ENCODE measurements at regions not wholly inside any gene's neighbourhood (a gene's known extent, or its start where the extent isn't known, plus 50 kb on each side); places are given as distances from the start of the nearest gene placed in this dataset.
"Not testable (repeated sequence)": the region's sequence is repeated elsewhere in the genome, so short reads cannot be mapped to it uniquely, and the experiment has no call there.

GRCh38 chrX:43448688-43449087, 207.4 kb upstream of the MAOA start:
- no peaks in the 10 kb centered on the region for H3K27me3 ChIP-seq (ENCODE audit: low read depth, low read length)
- H3K79me2 ChIP-seq (ENCODE audit: low read length) = no peaks in the 10 kb centered on the region
- no peak overlapping the region for H2AFZ ChIP-seq (ENCODE audit: low read depth, low read length)
- no peak overlapping the region for H3K4me2 ChIP-seq (ENCODE audit: low read length)
- H3K9me3 ChIP-seq (ENCODE audit: insufficient read depth, low read length) = no peaks in the 10 kb centered on the region; the same call in 1 of the 2 replicates
- H3K4me3 ChIP-seq (ENCODE audit: low read length) = no peak overlapping the region
- no peaks in the 10 kb centered on the region for H3K4me1 ChIP-seq (ENCODE audit: low read length)
- no peaks in the 10 kb centered on the region for H4K20me1 ChIP-seq (ENCODE audit: insufficient read depth, low read length)
- H3K9ac ChIP-seq (ENCODE audit: low read length) = no peak overlapping the region
- no peak overlapping the region for H3K27ac ChIP-seq (ENCODE audit: low read length)
- no peak for TF ChIP-seq CTCF (IDR thresholded peaks at IDR 0.05; ENCODE audit: low read depth, low read length)
- TF ChIP-seq EZH2phosphoT487 (IDR thresholded peaks at IDR 0.05; ENCODE audit: low read depth) = no peak
- no peaks in the 10 kb centered on the region for H3K36me3 ChIP-seq (replicated peaks; ENCODE audit: low read depth, low read length)

GRCh38 chrX:43450355-43450754, 205.7 kb upstream of the MAOA start:
- TF ChIP-seq EZH2phosphoT487 (IDR thresholded peaks at IDR 0.05; ENCODE audit: low read depth) = no peak
- no peak for TF ChIP-seq CTCF (IDR thresholded peaks at IDR 0.05; ENCODE audit: low read depth, low read length)
- no peaks in the 10 kb centered on the region for H3K36me3 ChIP-seq (replicated peaks; ENCODE audit: low read depth, low read length)
- H2AFZ ChIP-seq (ENCODE audit: low read depth, low read length) = no peak overlapping the region
- H3K27ac ChIP-seq (ENCODE audit: low read length) = no peak overlapping the region
- H3K9me3 ChIP-seq (ENCODE audit: insufficient read depth, low read length) = no peaks in the 10 kb centered on the region; the same call in 1 of the 2 replicates
- no peaks in the 10 kb centered on the region for H3K4me1 ChIP-seq (ENCODE audit: low read length)
- H3K4me2 ChIP-seq (ENCODE audit: low read length) = no peak overlapping the region
- H4K20me1 ChIP-seq (ENCODE audit: insufficient read depth, low read length) = no peaks in the 10 kb centered on the region
- no peak overlapping the region for H3K9ac ChIP-seq (ENCODE audit: low read length)
- no peaks in the 10 kb centered on the region for H3K27me3 ChIP-seq (ENCODE audit: low read depth, low read length)
- no peaks in the 10 kb centered on the region for H3K79me2 ChIP-seq (ENCODE audit: low read length)
- H3K4me3 ChIP-seq (ENCODE audit: low read length) = no peak overlapping the region

GRCh38 chrX:43451976-43452686, 204.0 kb upstream of the MAOA start:
- not testable (repeated sequence) for H3K36me3 ChIP-seq (replicated peaks; ENCODE audit: low read depth, low read length); H3K27ac ChIP-seq (ENCODE audit: low read length); H3K4me3 ChIP-seq (ENCODE audit: low read length); H3K9me3 ChIP-seq (ENCODE audit: insufficient read depth, low read length); H3K79me2 ChIP-seq (ENCODE audit: low read length); H3K27me3 ChIP-seq (ENCODE audit: low read depth, low read length); H3K4me1 ChIP-seq (ENCODE audit: low read length); H3K4me2 ChIP-seq (ENCODE audit: low read length); H4K20me1 ChIP-seq (ENCODE audit: insufficient read depth, low read length); H3K9ac ChIP-seq (ENCODE audit: low read length); H2AFZ ChIP-seq (ENCODE audit: low read depth, low read length)

- Histone ChIP-seq H2AFZ (ENCODE audit: low read depth, low read length) (no peak overlapping the region), H3K9ac (ENCODE audit: low read length) (no peak overlapping the region), H3K4me3 (ENCODE audit: low read length) (no peak overlapping the region), H3K4me2 (ENCODE audit: low read length) (no peak overlapping the region), H3K9me3 (ENCODE audit: insufficient read depth, low read length) (no peaks in the 10 kb centered on the region; the same call in 1 of the 2 replicates), H3K36me3 (replicated peaks; ENCODE audit: low read depth, low read length) (no peaks in the 10 kb centered on the region), H4K20me1 (ENCODE audit: insufficient read depth, low read length) (no peaks in the 10 kb centered on the region), H3K4me1 (ENCODE audit: low read length) (no peaks in the 10 kb centered on the region), H3K79me2 (ENCODE audit: low read length) (no peaks in the 10 kb centered on the region), H3K27me3 (ENCODE audit: low read depth, low read length) (no peaks in the 10 kb centered on the region), H3K27ac (ENCODE audit: low read length) (no peak overlapping the region)
- no peak for TF ChIP-seq CTCF (IDR thresholded peaks at IDR 0.05; ENCODE audit: low read depth, low read length)
- no peak for TF ChIP-seq EZH2phosphoT487 (IDR thresholded peaks at IDR 0.05; ENCODE audit: low read depth)
Observed at GRCh38 chrX:43456063-43456462, 200.0 kb upstream of the MAOA start.
